Lower leg skin (tissue), 3 donors: ENCODE measurements at regions not wholly inside any gene's neighbourhood (a gene's known extent, or its start where the extent isn't known, plus 50 kb on each side); places are given as distances from the start of the nearest gene placed in this dataset.

ENCODE experiments used
- POLR2A ChIP-seq, 2 donors: fragments of 450-650 bp; IDR thresholded peaks; one replicate each; pipeline ENCODE4 v1.6.1; 2016 to 2017; ENCODE audit warnings: antibody characterized with exemption in 2 of 2, mild to moderate bottlenecking in 1 of 2, moderate library complexity in 1 of 2
- TF ChIP-seq, protein P1 (sequence below), 3 donors: fragments of 450-650 bp; IDR thresholded peaks; one replicate each; pipeline ENCODE4 v1.5.1; 2016; ENCODE audit warnings: antibody characterized with exemption in 3 of 3, mild to moderate bottlenecking in 3 of 3, moderate library complexity in 2 of 3

GRCh38 chr1:191875994-191876393, 282.3 kb upstream of the RGS18 start:
- TF ChIP-seq, protein P1, sequence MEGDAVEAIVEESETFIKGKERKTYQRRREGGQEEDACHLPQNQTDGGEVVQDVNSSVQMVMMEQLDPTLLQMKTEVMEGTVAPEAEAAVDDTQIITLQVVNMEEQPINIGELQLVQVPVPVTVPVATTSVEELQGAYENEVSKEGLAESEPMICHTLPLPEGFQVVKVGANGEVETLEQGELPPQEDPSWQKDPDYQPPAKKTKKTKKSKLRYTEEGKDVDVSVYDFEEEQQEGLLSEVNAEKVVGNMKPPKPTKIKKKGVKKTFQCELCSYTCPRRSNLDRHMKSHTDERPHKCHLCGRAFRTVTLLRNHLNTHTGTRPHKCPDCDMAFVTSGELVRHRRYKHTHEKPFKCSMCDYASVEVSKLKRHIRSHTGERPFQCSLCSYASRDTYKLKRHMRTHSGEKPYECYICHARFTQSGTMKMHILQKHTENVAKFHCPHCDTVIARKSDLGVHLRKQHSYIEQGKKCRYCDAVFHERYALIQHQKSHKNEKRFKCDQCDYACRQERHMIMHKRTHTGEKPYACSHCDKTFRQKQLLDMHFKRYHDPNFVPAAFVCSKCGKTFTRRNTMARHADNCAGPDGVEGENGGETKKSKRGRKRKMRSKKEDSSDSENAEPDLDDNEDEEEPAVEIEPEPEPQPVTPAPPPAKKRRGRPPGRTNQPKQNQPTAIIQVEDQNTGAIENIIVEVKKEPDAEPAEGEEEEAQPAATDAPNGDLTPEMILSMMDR (IDR thresholded peaks at IDR 0.05), result no peak
- no peak for TF ChIP-seq POLR2A (IDR thresholded peaks at IDR 0.05)
